Brain microvascular endothelial cell (primary cell): ENCODE measurements at regions not wholly inside any gene's neighbourhood (a gene's known extent, or its start where the extent isn't known, plus 50 kb on each side); places are given as distances from the start of the nearest gene placed in this dataset.

Source experiments
- DNase-seq: peaks from one replicate; pipeline ENCODE4 v3.0.0-alpha.2; 2020
- H3K27ac ChIP-seq: fragments of 250-450 bp; sonication (Bioruptor Pico); 2 replicates; pipeline ENCODE4 v1.5.1; 2020; ENCODE audit warnings: mild to moderate bottlenecking, moderate library complexity
- H3K27me3 ChIP-seq: fragments of 250-450 bp; sonication (Bioruptor Pico); replicated peaks from 2 replicates; pipeline ENCODE4 v1.5.1; 2020; ENCODE audit warnings: mild to moderate bottlenecking
- H3K36me3 ChIP-seq: fragments of 250-450 bp; sonication (Bioruptor Pico); replicated peaks from 2 replicates; pipeline ENCODE4 v1.5.1; 2020; ENCODE audit warnings: mild to moderate bottlenecking
- H3K4me3 ChIP-seq: 2 replicates; pipeline ENCODE4 v1.5.1; 2011; ENCODE audit warnings: low read depth, mild to moderate bottlenecking, control low read depth, low read length, moderate library complexity
- in situ Hi-C: cut with HindIII; loops from 2 replicates; pipeline ENCODE4 v1.10.0; 2017; ENCODE audit warnings: low sequenced_read_pairs, low pct_ligation_motif_present
- TF ChIP-seq, protein P1 (sequence below): IDR thresholded peaks from 2 replicates; pipeline ENCODE4 v1.5.1; 2011; ENCODE audit warnings: low read depth, mild to moderate bottlenecking, moderate library complexity, low read length, control low read depth, inconsistent platforms; ENCODE audit errors: missing control alignments

DNA sequence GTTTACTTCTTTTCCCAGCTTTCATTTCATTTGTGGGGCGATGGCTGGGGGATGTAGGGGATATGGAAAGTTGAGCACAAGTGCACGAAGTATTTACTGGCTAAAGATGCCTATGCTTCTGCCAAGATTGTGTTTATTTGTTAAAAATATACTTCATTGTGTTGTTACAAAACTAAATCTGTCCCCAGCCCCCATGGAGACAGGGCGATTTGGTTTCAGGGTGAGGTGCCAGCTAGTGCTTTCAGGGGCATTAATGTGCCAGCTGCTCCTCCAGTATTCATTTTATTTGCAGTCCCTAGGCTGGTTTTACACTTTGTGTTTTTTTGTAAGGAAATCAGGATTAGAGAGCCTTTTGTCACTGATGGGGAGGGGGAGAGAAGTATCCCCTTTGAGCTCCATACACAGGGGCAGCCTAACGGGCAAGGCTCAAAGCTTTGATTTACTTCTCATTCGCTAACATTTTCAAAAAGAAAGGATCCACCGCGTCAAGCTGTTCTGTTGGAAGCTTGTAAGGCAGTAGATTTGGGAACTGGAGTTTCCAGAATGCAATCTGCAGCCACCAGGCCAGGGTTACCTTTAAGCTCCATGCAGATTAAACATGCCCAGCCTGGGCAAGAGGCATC, 198.7 kb upstream of the PLEKHG7 start:
- H3K36me3 ChIP-seq, result no peaks in the 10 kb centered on the region
- H3K27me3 ChIP-seq, result no peaks in the 10 kb centered on the region
- no peak for DNase-seq
- no peak overlapping the region for H3K27ac ChIP-seq
- in situ Hi-C loops, result no loop called here
- no peak overlapping the region for H3K4me3 ChIP-seq
- TF ChIP-seq, protein P1, sequence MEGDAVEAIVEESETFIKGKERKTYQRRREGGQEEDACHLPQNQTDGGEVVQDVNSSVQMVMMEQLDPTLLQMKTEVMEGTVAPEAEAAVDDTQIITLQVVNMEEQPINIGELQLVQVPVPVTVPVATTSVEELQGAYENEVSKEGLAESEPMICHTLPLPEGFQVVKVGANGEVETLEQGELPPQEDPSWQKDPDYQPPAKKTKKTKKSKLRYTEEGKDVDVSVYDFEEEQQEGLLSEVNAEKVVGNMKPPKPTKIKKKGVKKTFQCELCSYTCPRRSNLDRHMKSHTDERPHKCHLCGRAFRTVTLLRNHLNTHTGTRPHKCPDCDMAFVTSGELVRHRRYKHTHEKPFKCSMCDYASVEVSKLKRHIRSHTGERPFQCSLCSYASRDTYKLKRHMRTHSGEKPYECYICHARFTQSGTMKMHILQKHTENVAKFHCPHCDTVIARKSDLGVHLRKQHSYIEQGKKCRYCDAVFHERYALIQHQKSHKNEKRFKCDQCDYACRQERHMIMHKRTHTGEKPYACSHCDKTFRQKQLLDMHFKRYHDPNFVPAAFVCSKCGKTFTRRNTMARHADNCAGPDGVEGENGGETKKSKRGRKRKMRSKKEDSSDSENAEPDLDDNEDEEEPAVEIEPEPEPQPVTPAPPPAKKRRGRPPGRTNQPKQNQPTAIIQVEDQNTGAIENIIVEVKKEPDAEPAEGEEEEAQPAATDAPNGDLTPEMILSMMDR, result no peak

- H3K27ac ChIP-seq, result no peak overlapping the region
- in situ Hi-C loops, result no loop called here
- DNase-seq, result no peak
- no peak overlapping the region for H3K4me3 ChIP-seq
- H3K27me3 ChIP-seq, result no peaks in the 10 kb centered on the region
- TF ChIP-seq, protein P1, result no peak
- H3K36me3 ChIP-seq, result no peaks in the 10 kb centered on the region
Measured at GRCh38 chr12:92503029-92503931, 199.5 kb upstream of the PLEKHG7 start.

DNA sequence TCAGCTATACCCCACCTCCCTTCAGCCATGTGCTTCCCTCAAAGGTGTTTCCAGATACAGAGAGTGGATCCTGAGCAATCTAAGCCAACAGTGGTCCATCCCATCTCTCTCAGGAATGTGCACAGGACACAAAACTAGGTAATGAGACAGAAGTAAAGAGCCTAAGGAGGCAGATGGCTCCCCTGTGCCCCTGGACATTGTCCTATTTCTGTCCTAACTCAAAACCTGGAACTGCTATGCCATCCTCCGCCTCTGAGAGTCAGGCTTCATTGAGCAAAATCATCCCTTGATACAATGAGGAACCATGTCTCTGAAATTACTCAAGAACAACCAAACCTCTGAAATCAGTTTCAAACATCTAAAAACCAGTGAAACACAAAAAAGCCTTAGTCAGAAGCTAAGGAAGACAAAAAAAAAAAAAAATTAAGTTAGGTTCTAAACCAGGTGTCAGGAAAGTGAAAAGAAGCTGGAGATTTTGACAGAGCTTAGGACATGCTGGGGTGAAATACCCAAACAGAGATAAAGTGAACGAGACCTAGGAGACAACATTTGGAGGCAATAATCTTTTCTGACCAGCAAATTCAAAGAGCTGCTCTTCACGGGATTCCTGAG, 200.3 kb upstream of the PLEKHG7 start:
- TF ChIP-seq, protein P1, result peak; percentile 39
- Histone ChIP-seq H3K27me3 (no peaks in the 10 kb centered on the region), H3K36me3 (no peaks in the 10 kb centered on the region), H3K27ac (no peak overlapping the region), H3K4me3 (no peak overlapping the region)
- in situ Hi-C loops, result no loop called here
- DNase-seq, result no peak

GRCh38 chr12:92496790-92497189, 206.0 kb upstream of the PLEKHG7 start:
- in situ Hi-C loops, result no loop called here
- TF ChIP-seq, protein P1, result no peak
- Histone ChIP-seq H3K27ac (no peak overlapping the region), H3K36me3 (no peaks in the 10 kb centered on the region), H3K27me3 (no peaks in the 10 kb centered on the region), H3K4me3 (no peak overlapping the region)
- DNase-seq, result no peak

- in situ Hi-C loops, result no loop called here
- no peak for DNase-seq
- no peak overlapping the region for H3K27ac ChIP-seq
- TF ChIP-seq, protein P1, result no peak
- H3K4me3 ChIP-seq, result no peak overlapping the region
- no peaks in the 10 kb centered on the region for H3K36me3 ChIP-seq
- no peaks in the 10 kb centered on the region for H3K27me3 ChIP-seq
Measured at GRCh38 chr12:92495108-92495507, 207.7 kb upstream of the PLEKHG7 start.
